ENCODE measurements at regions not wholly inside any gene's neighbourhood (a gene's known extent, or its start where the extent isn't known, plus 50 kb on each side); places are given as distances from the start of the nearest gene placed in this dataset.

DNA sequence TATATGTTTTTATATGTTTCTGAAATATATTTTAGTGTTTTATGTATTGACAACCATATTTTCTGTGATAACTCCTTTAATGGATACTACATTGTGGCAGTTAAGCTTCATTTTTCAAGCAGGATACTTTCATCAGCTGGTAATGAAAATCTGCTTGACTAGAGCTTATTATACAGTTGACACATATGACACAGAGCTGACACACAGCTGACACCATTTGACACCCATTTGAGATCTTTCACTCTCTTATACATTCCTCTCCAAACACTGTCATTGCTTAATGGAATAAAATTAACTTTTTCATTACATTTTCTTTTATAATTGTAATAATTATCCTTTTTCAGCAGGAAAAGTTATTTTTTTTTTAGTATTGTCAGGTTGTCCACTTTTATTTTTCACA, 561.1 kb upstream of the NDST4 start:
- no peak for DNase-seq
- Histone ChIP-seq H3K4me1 (ENCODE audit: control insufficient read depth in 1 of 2, insufficient read depth in 2 of 2, low read length in 2 of 2) (no peaks in the 10 kb centered on the region), H3K27me3 (ENCODE audit: control insufficient read depth in 2 of 2, insufficient read depth in 2 of 2, low read length in 2 of 2) (no peaks in the 10 kb centered on the region), H3K9me3 (replicated peaks in 1 of 2; ENCODE audit: control insufficient read depth in 1 of 2, insufficient read depth in 1 of 2, low read length in 2 of 2) (peaks cover 0 to 4% of the 10 kb centered on the region in 2 donors), H3K4me2 (replicated peaks; ENCODE audit: extremely low read depth, low read length, poor library complexity, severe bottlenecking) (no peak overlapping the region), H3K27ac (ENCODE audit: low read depth in 1 of 2, low read length in 2 of 2) (no peak overlapping the region), H3K4me3 (replicated peaks in 1 of 3; ENCODE audit: low read depth in 2 of 3, low read length in 3 of 3) (no peak overlapping the region), H3K79me2 (ENCODE audit: insufficient read depth, low read length) (no peaks in the 10 kb centered on the region), H2AFZ (ENCODE audit: insufficient read depth, low read depth, low read length, poor library complexity, severe bottlenecking) (no peak overlapping the region), H3K36me3 (replicated peaks in 1 of 2; ENCODE audit: control insufficient read depth in 1 of 2, insufficient read depth in 2 of 2, low read length in 2 of 2) (no peaks in the 10 kb centered on the region), H4K20me1 (ENCODE audit: insufficient read depth, low read length) (no peaks in the 10 kb centered on the region), H3K9ac (ENCODE audit: insufficient read depth, low read length, poor library complexity, severe bottlenecking) (no peak overlapping the region)
- H3K4me3 Mint-ChIP-seq, result no peak overlapping the region
- H3K36me3 Mint-ChIP-seq, result no peaks in the 10 kb centered on the region
- intact Hi-C loops (cut with micrococcal nuclease), result no loop called here
- H3K27me3 Mint-ChIP-seq (ENCODE audit: low read depth in 3 of 3), result no peaks in the 10 kb centered on the region
- H3K27ac Mint-ChIP-seq, result no peak overlapping the region
- H3K4me1 Mint-ChIP-seq, result no peaks in the 10 kb centered on the region
- TF ChIP-seq, protein P1, sequence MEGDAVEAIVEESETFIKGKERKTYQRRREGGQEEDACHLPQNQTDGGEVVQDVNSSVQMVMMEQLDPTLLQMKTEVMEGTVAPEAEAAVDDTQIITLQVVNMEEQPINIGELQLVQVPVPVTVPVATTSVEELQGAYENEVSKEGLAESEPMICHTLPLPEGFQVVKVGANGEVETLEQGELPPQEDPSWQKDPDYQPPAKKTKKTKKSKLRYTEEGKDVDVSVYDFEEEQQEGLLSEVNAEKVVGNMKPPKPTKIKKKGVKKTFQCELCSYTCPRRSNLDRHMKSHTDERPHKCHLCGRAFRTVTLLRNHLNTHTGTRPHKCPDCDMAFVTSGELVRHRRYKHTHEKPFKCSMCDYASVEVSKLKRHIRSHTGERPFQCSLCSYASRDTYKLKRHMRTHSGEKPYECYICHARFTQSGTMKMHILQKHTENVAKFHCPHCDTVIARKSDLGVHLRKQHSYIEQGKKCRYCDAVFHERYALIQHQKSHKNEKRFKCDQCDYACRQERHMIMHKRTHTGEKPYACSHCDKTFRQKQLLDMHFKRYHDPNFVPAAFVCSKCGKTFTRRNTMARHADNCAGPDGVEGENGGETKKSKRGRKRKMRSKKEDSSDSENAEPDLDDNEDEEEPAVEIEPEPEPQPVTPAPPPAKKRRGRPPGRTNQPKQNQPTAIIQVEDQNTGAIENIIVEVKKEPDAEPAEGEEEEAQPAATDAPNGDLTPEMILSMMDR (IDR thresholded peaks at IDR 0.05), result no peak
- H3K9me3 Mint-ChIP-seq, result peaks cover 0 to 9% (median 2%) of the 10 kb centered on the region in 7 donors

DNA sequence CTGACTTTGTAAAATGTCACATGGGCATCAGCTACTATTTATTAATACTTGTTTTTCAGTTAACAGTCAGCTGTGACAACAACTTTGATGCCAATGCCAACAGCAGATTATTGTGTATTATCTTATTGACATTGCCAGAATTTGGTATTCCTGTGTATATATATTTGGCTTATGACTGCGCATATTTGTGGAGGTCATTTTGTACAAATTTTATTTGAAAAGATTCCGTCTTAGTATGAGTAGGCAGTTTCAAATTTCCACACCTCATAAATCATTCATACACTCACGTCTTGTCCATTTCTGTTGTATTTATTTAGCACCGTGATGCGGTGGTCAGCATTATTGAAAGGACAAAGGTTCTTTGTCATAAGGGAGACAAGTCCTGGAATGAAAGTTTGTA, 558.2 kb upstream of the NDST4 start:
- H3K27me3 Mint-ChIP-seq (ENCODE audit: low read depth in 3 of 3), result no peaks in the 10 kb centered on the region
- WGBS (ENCODE audit: insufficient coverage), result no CpG with 5 or more reads among the region's 5 CpGs
- DNase-seq, result no peak

More for the DNA sequence above, 558.2 kb upstream of the NDST4 start:
- Histone ChIP-seq H3K36me3 (replicated peaks in 1 of 2; ENCODE audit: control insufficient read depth in 1 of 2, insufficient read depth in 2 of 2, low read length in 2 of 2) (no peaks in the 10 kb centered on the region), H3K4me2 (replicated peaks; ENCODE audit: extremely low read depth, low read length, poor library complexity, severe bottlenecking) (no peak overlapping the region), H3K27me3 (ENCODE audit: control insufficient read depth in 2 of 2, insufficient read depth in 2 of 2, low read length in 2 of 2) (no peaks in the 10 kb centered on the region), H3K4me1 (ENCODE audit: control insufficient read depth in 1 of 2, insufficient read depth in 2 of 2, low read length in 2 of 2) (no peaks in the 10 kb centered on the region), H3K27ac (ENCODE audit: low read depth in 1 of 2, low read length in 2 of 2) (no peak overlapping the region), H3K9me3 (replicated peaks in 1 of 2; ENCODE audit: control insufficient read depth in 1 of 2, insufficient read depth in 1 of 2, low read length in 2 of 2) (no peaks in the 10 kb centered on the region), H3K4me3 (replicated peaks in 1 of 3; ENCODE audit: low read depth in 2 of 3, low read length in 3 of 3) (no peak overlapping the region), H2AFZ (ENCODE audit: insufficient read depth, low read depth, low read length, poor library complexity, severe bottlenecking) (no peak overlapping the region), H4K20me1 (ENCODE audit: insufficient read depth, low read length) (no peaks in the 10 kb centered on the region), H3K9ac (ENCODE audit: insufficient read depth, low read length, poor library complexity, severe bottlenecking) (no peak overlapping the region), H3K79me2 (ENCODE audit: insufficient read depth, low read length) (no peaks in the 10 kb centered on the region)
- no peaks in the 10 kb centered on the region for H3K9me3 Mint-ChIP-seq
- H3K4me1 Mint-ChIP-seq, result no peaks in the 10 kb centered on the region
- intact Hi-C loops (cut with micrococcal nuclease), result no loop called here
- H3K4me3 Mint-ChIP-seq, result no peak overlapping the region
- H3K36me3 Mint-ChIP-seq, result no peaks in the 10 kb centered on the region
- H3K27ac Mint-ChIP-seq, result no peak overlapping the region
- TF ChIP-seq, protein P1 (IDR thresholded peaks at IDR 0.05), result no peak

All from CD14-positive monocyte (primary cell).